Thyroid gland (tissue), 4 donors: ENCODE measurements at regions not wholly inside any gene's neighbourhood (a gene's known extent, or its start where the extent isn't known, plus 50 kb on each side); places are given as distances from the start of the nearest gene placed in this dataset.

Experiments
- DNase-seq, 2 donors: peaks; one replicate each; pipeline ENCODE4 v3.0.0-alpha.2; 2019
- H3K27ac ChIP-seq, 3 donors: fragments of 200-600 bp; sonication (generic); 1 replicate in 2 of 3; 2 replicates in 1 of 3; pipeline ENCODE4 v1.5.1; 2016 to 2019; ENCODE audit warnings: mild to moderate bottlenecking in 1 of 3, moderate library complexity in 1 of 3
- H3K27me3 ChIP-seq: fragments of 200-600 bp; sonication (generic); one replicate; pipeline ENCODE4 v1.5.1; 2019
- H3K36me3 ChIP-seq, 2 donors: fragments of 200-600 bp; sonication (generic); one replicate each; pipeline ENCODE4 v1.5.1; 2016 to 2019
- H3K4me1 ChIP-seq, 2 donors: fragments of 200-600 bp; sonication (generic); one replicate each; pipeline ENCODE4 v1.5.1; 2017 to 2019
- H3K4me3 ChIP-seq, 3 donors: fragments of 200-600 bp; sonication (generic); replicated peaks in 1 of 3; 1 replicate in 2 of 3; 2 replicates in 1 of 3; pipeline ENCODE4 v1.5.1; 2016; ENCODE audit warnings: mild to moderate bottlenecking in 1 of 3
- H3K9me3 ChIP-seq: fragments of 200-600 bp; sonication (generic); one replicate; pipeline ENCODE4 v1.5.1; 2017
- POLR2A ChIP-seq, 2 donors: fragments of 450-650 bp; IDR thresholded peaks; one replicate each; pipeline ENCODE4 v1.6.1; 2017; ENCODE audit warnings: antibody characterized with exemption in 2 of 2, mild to moderate bottlenecking in 2 of 2, moderate library complexity in 1 of 2
- WGBS, 2 donors: methylation state at CpG; one replicate each; pipeline ENCODE4 v1.1.5; 2017; 5-methylcytosine and 5-hydroxymethylcytosine counted together
- intact Hi-C: fragments of 100-400 bp; cut with DNase I; formaldehyde crosslinking; loops from one replicate; pipeline ENCODE4 v1.15.1; 2023
- TF ChIP-seq, protein P1 (sequence below), 6 experiments: fragments of 200-600 bp in 3 of 6; fragments of 450-650 bp in 3 of 6; sonication (generic) in 3 of 6; IDR thresholded peaks; one replicate each; pipeline ENCODE4 v1.5.1; 2016 to 2019; ENCODE audit warnings: antibody characterized with exemption in 6 of 6, mild to moderate bottlenecking in 2 of 6, inconsistent platforms in 1 of 6, moderate library complexity in 1 of 6

DNA sequence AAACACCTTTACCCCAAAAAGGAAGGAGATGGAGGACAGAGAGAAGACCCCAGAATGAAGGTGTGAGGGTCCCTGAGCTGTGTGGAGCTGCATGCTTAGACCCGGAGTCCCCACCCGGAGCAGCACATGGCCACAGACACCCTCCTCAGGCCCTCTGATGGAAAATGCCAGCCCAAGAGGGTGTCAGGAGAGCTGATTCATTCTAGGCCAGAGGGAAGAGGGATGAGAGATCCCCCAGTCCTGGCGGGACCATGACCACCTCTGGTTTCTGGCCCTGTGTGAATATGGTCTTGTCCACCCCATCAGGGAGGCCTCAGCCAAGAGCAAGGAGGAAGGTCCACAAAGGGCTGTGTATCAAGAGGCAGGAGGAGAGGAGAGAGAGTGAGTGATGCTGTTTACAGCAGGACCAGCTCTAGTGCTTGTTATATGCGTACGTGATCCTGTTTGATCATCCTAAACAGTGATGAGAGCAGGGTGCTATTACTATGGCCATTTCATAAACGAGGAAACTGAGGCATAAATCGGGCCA, 186.6 kb upstream of the HAAO start:
- no peaks in the 10 kb centered on the region for H3K27me3 ChIP-seq
- no peaks in the 10 kb centered on the region for H3K9me3 ChIP-seq
- H3K4me3 ChIP-seq: no peak overlapping the region
- no peak for DNase-seq
- H3K4me1 ChIP-seq: peaks cover 11 to 13% of the 10 kb centered on the region in 2 donors
- no peak for TF ChIP-seq POLR2A (IDR thresholded peaks at IDR 0.05)
- TF ChIP-seq, protein P1, sequence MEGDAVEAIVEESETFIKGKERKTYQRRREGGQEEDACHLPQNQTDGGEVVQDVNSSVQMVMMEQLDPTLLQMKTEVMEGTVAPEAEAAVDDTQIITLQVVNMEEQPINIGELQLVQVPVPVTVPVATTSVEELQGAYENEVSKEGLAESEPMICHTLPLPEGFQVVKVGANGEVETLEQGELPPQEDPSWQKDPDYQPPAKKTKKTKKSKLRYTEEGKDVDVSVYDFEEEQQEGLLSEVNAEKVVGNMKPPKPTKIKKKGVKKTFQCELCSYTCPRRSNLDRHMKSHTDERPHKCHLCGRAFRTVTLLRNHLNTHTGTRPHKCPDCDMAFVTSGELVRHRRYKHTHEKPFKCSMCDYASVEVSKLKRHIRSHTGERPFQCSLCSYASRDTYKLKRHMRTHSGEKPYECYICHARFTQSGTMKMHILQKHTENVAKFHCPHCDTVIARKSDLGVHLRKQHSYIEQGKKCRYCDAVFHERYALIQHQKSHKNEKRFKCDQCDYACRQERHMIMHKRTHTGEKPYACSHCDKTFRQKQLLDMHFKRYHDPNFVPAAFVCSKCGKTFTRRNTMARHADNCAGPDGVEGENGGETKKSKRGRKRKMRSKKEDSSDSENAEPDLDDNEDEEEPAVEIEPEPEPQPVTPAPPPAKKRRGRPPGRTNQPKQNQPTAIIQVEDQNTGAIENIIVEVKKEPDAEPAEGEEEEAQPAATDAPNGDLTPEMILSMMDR (IDR thresholded peaks at IDR 0.05): no peak
- intact Hi-C loops: loop anchor here (5.0 to 10.0 kb wide), 3 partner anchors 156 to 506 kb away; no protein-coding TSS in a partner anchor
- H3K36me3 ChIP-seq: no peaks in the 10 kb centered on the region
- 93 to 94% methylated on average over 7 of the region's 7 CpGs for WGBS, 2 donors
- H3K27ac ChIP-seq: no peak overlapping the region

- Histone ChIP-seq H3K4me1 (peaks cover 13 to 14% of the 10 kb centered on the region in 2 donors), H3K9me3 (no peaks in the 10 kb centered on the region), H3K4me3 (no peak overlapping the region), H3K36me3 (no peaks in the 10 kb centered on the region), H3K27ac (no peak overlapping the region), H3K27me3 (no peaks in the 10 kb centered on the region)
- TF ChIP-seq POLR2A (IDR thresholded peaks at IDR 0.05): no peak
- TF ChIP-seq, protein P1 (IDR thresholded peaks at IDR 0.05): no peak
- 96 to 98% methylated on average over 1 to 3 of the region's 5 CpGs for WGBS, 2 donors
- intact Hi-C loops: loop anchor here (5.0 to 10.0 kb wide), 3 partner anchors 156 to 506 kb away; no protein-coding TSS in a partner anchor
- no peak for DNase-seq
Observed at GRCh38 chr2:42978175-42978886, 185.9 kb upstream of the HAAO start.

DNA sequence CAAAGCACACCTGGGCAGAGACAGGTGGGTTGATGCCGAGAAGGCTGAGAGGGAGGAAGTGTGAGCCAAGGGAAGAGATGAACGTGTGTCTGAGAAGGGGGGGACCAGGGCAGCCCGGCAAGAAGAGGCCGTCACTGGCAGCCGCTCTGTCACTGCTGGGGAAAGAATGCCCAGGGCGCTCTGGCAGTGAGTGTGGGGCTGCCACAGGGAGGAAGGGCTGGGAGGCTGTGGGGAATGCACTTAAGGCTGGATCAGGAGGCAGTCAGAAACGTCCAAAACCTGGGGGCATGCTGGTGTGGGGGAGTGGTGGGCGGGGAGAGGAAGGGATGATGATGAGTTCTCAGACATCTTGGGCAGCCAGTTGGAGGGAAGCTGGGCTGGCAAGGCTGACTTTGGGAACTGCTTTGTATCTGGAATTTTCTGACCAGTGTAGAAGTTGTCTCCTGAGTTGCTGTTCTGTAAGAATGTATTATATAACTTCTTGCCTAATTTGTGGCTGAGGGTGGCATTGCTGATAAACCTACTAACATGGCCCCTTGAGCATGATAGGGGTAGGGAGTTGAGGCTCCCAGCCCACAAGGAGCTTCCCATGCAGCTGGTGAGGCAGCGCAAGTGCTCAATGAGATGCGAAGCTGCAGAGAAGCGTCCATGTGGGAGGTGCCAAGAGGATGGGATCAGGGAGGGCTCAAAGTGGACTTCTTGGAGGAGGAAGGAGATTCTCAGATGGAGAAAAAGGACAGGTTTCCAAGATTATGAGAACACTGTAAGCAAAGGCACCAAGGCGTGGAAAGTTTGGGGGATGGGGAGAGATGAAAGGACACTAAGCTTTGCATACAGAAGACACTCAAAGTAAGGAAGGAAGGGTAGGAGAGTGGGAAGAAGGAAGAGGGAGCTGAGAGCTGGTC, 185.1 kb upstream of the HAAO start:
- no peaks in the 10 kb centered on the region for H3K27me3 ChIP-seq
- peaks cover 13 to 14% of the 10 kb centered on the region in 2 donors for H3K4me1 ChIP-seq
- H3K4me3 ChIP-seq: no peak overlapping the region
- no peaks in the 10 kb centered on the region for H3K9me3 ChIP-seq
- DNase-seq: no peak
- 68 to 75% methylated on average over 12 of the region's 12 CpGs for WGBS, 2 donors
- no peaks in the 10 kb centered on the region for H3K36me3 ChIP-seq
- no peak overlapping the region for H3K27ac ChIP-seq
- TF ChIP-seq, protein P1 (IDR thresholded peaks at IDR 0.05): no peak
- no peak for TF ChIP-seq POLR2A (IDR thresholded peaks at IDR 0.05)
- intact Hi-C loops: loop anchor here (5.0 to 10.0 kb wide), 3 partner anchors 157 to 507 kb away; no protein-coding TSS in a partner anchor

GRCh38 chr2:42976351-42976750, 184.0 kb upstream of the HAAO start:
- Histone ChIP-seq H3K4me1 (peaks cover 13 to 14% of the 10 kb centered on the region in 2 donors), H3K36me3 (no peaks in the 10 kb centered on the region), H3K27me3 (no peaks in the 10 kb centered on the region), H3K4me3 (no peak overlapping the region), H3K9me3 (no peaks in the 10 kb centered on the region), H3K27ac (no peak overlapping the region)
- no peak for DNase-seq
- intact Hi-C loops: loop anchor here (5.0 to 10.0 kb wide), 3 partner anchors 158 to 508 kb away; no protein-coding TSS in a partner anchor
- WGBS, 2 donors: 78 to 100% methylated on average over 3 to 5 of the region's 5 CpGs
- no peak for TF ChIP-seq POLR2A (IDR thresholded peaks at IDR 0.05)
- TF ChIP-seq, protein P1 (IDR thresholded peaks at IDR 0.05): no peak
